ENCODE measurements at regions not wholly inside any gene's neighbourhood (a gene's known extent, or its start where the extent isn't known, plus 50 kb on each side); places are given as distances from the start of the nearest gene placed in this dataset.

- TF ChIP-seq CTCF (IDR thresholded peaks at IDR 0.05; ENCODE audit: poor library complexity) (no peak), EZH2 (IDR thresholded peaks at IDR 0.05; ENCODE audit: borderline replicate concordance) (no peak), EZH2phosphoT487 (IDR thresholded peaks at IDR 0.05; ENCODE audit: low read depth, severe bottlenecking, unreplicated experiment) (no peak)
Measured at GRCh38 chr6:139872665-139873064, 498.2 kb upstream of the CITED2 start.

Measured in hepatocyte (in vitro differentiated cells).